Left renal pelvis (tissue), 4 donors: ENCODE measurements at regions not wholly inside any gene's neighbourhood (a gene's known extent, or its start where the extent isn't known, plus 50 kb on each side); places are given as distances from the start of the nearest gene placed in this dataset.
"Not testable (repeated sequence)": the region's sequence is repeated elsewhere in the genome, so short reads cannot be mapped to it uniquely, and the experiment has no call there.

Source experiments
- DNase-seq, 4 donors: peaks; one replicate each; pipeline ENCODE4 v3.0.0-alpha.2; 2013; ENCODE audit warnings: low read depth in 4 of 4, low spot score in 3 of 4

GRCh38 chr3:24545887-24546286 is 51.2 kb upstream of the THRB start:
- DNase-seq = no peak

- DNase-seq = no peak
Observed at GRCh38 chr3:24548278-24548677, 53.6 kb upstream of the THRB start.

- no peak for DNase-seq
Observed at GRCh38 chr3:24550588-24550987, 55.9 kb upstream of the THRB start.

DNA sequence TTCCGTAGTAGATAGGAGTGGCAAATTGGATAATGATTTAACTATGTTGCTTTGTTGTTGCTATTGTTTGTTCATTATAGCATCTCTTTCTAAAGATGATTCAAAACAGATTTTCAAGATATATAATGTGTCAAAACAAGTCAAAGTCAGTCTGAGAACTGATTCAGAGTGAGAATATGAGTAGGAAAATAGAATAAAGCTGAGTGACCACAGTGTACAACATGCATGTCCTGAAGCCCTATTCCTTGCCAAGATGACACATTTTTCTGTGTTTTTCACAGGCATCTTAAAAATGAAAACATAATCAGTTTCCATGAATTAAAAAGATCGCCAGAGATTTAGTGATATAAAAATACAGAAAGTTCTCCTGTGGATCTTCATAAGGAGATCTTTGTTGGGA is 57.0 kb upstream of the THRB start:
- DNase-seq = no peak

GRCh38 chr3:24562895-24563294 is 68.2 kb upstream of the THRB start:
- DNase-seq = no peak

GRCh38 chr3:24565053-24565452 is 70.4 kb upstream of the THRB start:
- no peak for DNase-seq

DNA sequence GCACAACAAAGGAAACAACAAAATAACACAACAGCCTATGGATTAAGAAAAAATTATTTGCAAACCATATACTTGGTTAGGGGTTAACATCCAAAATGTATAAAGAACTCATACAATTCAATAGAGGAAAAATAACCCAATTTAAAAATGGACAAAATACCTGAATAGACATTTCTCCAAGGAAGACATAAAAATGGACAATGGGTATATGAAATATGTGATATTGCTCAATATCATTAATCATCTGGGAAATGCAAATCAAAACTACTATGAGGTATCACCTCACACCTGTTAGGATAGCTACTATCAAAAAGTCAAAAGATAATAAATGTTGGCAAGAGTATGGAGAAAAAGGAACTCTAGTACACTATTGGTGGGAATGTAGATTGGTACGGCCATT is 71.0 kb upstream of the THRB start:
- no peak for DNase-seq

DNA sequence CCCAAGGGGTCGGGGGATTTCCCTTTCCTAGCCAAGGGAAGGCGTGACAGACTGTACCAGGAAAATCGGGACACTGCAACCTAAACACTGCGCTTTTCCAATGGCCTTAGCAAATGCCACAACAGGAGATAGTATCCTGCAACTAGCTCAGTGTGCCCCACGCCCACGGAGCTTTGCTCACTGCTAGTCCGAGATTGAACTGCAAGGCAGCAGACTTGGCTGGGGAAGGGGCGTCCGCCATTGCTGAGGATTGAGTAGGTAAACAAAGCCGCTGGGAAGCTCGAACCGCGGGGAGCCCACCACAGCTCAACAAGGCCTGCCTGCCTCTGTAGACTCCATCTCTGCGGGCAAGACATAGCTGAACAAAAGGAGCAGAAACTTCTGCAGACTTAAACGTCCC is 72.3 kb upstream of the THRB start:
- DNase-seq = no peak

DNA sequence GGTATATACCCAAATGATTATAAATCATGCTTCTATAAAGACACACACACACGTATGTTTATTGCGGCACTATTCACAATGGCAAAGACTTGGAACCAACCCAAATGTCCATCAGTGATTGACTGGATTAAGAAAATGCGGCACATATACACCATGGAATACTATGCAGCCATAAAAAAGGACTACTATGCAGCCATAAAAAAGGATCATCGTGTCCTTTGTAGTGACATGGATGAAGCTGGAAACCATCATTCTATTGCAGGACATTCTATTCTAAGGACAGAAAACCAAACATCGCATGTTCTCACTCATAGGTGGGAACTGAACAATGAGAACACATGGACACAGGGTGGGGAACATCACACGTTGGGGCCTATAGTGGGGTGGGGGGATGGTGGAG is 77.8 kb upstream of the THRB start:
- not testable (repeated sequence) for DNase-seq

GRCh38 chr3:24573576-24573975 is 78.9 kb upstream of the THRB start:
- DNase-seq = no peak

DNA sequence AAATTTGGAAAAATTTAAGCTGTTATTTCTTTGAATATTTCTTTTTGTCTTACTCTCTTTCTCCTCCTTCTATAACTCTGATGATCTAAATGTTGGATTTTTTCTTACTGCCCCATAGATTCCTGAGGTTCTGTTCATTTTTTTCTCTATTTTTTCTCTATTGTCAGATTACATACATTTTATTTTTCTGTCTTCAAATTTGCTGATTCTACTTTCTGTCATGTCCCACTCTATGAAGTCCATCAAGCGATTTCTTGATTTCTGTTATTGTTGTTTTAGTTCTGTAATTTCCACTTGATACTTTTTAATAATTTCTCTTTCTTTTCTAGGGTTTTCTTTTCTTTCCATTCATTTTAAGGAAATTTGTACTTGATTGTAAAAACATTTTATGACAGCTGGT is 83.7 kb upstream of the THRB start:
- DNase-seq = no peak

- no peak for DNase-seq
Observed at GRCh38 chr3:24578951-24579421, 84.3 kb upstream of the THRB start.

GRCh38 chr3:24582431-24583403 is 88.1 kb upstream of the THRB start:
- DNase-seq = no peak

DNA sequence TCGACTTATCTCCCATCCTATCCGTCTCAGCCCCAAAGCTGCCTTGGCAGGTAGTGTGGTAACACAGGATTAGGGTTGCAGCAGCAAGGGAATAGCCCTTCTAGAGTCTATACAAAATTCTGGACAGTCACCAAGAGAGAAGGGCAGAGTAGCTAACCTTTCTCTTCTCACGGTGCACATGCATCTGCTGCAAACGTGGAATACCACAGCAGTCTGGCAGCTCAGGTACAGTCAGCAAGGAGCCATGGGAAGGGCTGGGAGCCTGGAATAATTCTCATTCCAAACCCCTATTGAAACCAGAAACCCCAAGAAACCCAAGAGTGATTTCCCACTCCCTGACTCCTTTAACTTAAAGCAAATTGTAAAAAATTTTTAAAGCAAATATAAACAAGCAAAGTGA is 92.3 kb upstream of the THRB start:
- DNase-seq = no peak

DNA sequence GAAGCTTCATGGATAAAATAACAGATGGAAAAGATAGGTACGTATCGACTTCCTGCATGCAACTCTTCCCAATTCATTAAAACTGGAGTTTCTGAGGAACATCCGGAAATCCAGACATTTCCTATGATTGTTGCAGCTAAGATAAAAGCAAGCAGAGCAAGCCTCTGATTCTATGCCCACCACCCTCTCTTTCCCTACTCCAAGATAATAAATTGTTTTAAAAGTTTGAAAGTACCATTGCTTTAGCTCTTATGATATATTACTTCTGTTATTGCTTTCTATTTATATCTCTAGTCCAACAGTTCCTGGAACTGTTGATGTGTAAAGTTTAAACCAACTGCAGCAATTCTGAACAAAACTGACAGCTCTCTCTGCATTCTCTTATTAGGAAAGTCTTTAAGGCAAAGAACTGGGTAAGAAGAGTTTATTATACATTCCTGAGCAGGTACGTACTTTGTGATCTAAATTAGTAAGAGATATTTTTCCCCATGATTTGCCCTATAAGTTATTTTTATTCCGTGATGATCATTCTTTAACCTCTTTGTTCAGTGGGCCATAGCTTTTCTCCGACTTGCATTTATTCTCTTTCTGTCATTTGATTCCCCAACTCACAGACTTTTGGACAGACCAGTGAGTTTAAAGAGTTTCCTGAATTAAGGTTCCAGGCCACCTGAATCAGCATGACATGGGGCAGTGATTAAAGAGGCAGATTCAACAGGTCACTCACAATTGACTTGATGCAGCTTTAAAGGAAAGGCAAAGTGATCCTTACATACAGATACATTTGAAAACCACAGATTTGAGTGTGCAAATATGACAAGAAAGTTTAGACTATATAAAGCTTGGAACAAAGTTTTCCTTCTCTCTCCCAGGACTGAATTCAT is 94.2 kb upstream of the THRB start:
- DNase-seq = peak in 2 of 4 donors; percentile 10 to 19

DNA sequence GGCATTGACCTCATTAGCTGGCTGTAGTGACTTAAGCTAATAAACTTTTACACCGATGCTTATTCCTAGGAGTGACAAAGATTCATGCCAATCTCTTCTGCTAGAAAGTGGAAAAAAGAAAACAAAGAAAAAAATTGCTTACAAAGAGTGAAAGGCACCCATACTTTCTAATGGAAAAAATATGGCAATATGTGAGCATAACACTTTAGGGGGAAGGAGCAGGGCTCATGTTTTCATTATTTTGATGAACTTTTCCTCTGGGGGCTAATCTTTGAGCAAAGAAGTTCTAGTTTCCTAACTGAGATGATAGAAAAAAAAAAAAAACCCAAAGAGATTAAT is 94.8 kb upstream of the THRB start:
- DNase-seq = no peak

DNA sequence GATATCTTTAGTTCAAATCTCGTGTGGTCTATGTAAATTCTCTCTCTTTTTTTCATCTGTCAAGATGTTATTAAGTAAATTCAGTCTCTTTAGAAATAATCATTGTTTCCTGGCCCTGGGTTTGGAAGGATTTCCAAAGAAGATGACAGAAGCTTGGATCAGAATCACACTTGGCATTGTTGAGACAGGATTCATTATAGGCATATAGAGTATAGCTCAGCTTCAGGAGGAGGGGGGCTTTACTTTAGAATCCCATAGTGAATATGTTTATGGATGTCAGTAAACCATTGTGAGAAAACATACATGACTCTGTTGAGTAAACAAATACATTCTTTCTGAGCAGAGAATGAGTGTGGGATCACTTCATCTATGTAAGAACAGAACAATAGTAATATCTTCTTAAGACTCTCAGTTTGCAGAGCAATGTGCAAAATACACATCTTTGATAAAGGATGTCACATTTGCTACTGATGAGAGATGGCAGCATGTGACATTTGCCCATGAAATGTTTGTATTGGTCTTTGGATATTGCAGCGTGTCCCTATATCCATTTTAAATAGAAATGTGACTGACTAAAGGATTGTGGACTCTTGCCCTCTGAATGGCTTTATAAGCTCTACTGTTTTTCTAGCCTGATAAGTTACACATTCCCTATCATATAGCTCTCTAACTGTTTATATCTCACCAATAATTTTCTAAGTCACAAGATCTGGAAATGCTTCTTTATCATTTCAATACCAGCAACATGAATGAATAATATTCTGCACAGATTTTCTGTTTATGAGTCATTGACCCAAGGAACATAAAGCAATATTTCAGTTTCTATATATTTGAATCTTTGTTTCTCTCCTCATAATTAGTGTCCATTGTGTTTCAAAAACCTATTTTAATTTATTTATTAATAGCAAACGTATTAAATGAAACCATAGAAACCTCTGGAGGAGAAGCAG is 95.6 kb upstream of the THRB start:
- DNase-seq = no peak

DNA sequence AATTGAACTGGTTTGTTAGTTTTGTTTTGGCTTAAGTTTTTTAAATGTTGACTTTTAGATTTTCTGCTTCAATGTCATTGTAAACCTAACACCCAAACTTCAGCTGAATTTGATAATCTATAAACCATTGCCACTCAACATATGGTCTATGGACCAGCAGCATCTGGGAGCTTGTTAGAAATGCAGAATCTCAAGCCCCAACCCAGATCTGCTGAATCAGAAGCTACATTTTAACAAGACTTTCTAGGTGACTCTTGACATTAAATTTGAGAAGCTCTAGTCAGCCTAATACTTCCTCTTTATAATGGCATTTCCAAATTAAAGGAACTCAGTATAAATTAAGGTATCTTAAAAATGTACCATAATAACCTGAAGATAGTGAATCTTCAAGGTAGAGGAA is 96.5 kb upstream of the THRB start:
- no peak for DNase-seq

GRCh38 chr3:24591661-24592555 is 97.3 kb upstream of the THRB start:
- DNase-seq = no peak
